ENCODE measurements at regions not wholly inside any gene's neighbourhood (a gene's known extent, or its start where the extent isn't known, plus 50 kb on each side); places are given as distances from the start of the nearest gene placed in this dataset.

- DNase-seq (ENCODE audit: low read depth): no peak
- TF ChIP-seq CTCF (IDR thresholded peaks at IDR 0.05; ENCODE audit: insufficient read depth, low read length, poor library complexity, severe bottlenecking): no peak
- Histone ChIP-seq H3K36me3 (ENCODE audit: control insufficient read depth, insufficient read depth, low read length) (no peaks in the 10 kb centered on the region), H3K27me3 (ENCODE audit: control insufficient read depth, insufficient read depth, low read length) (no peaks in the 10 kb centered on the region), H3K4me3 (ENCODE audit: low read depth, low read length) (no peak overlapping the region)
These were observed 324.5 kb upstream of the UBE2E3 start for GRCh38 chr2:180655842-180656454.

GRCh38 chr2:180655393-180655792 is 325.0 kb upstream of the UBE2E3 start:
- peak; percentile 16 for DNase-seq (ENCODE audit: low read depth)
- TF ChIP-seq CTCF (IDR thresholded peaks at IDR 0.05; ENCODE audit: insufficient read depth, low read length, poor library complexity, severe bottlenecking): no peak
- H3K27me3 ChIP-seq (ENCODE audit: control insufficient read depth, insufficient read depth, low read length): no peaks in the 10 kb centered on the region
- H3K4me3 ChIP-seq (ENCODE audit: low read depth, low read length): no peak overlapping the region
- H3K36me3 ChIP-seq (ENCODE audit: control insufficient read depth, insufficient read depth, low read length): no peaks in the 10 kb centered on the region

GRCh38 chr2:180653481-180653880 is 326.9 kb upstream of the UBE2E3 start:
- DNase-seq (ENCODE audit: low read depth): no peak
- Histone ChIP-seq H3K36me3 (ENCODE audit: control insufficient read depth, insufficient read depth, low read length) (no peaks in the 10 kb centered on the region), H3K27me3 (ENCODE audit: control insufficient read depth, insufficient read depth, low read length) (no peaks in the 10 kb centered on the region), H3K4me3 (ENCODE audit: low read depth, low read length) (no peak overlapping the region)
- no peak for TF ChIP-seq CTCF (IDR thresholded peaks at IDR 0.05; ENCODE audit: insufficient read depth, low read length, poor library complexity, severe bottlenecking)

GRCh38 chr2:180652794-180653193 is 327.6 kb upstream of the UBE2E3 start:
- Histone ChIP-seq H3K36me3 (ENCODE audit: control insufficient read depth, insufficient read depth, low read length) (no peaks in the 10 kb centered on the region), H3K27me3 (ENCODE audit: control insufficient read depth, insufficient read depth, low read length) (no peaks in the 10 kb centered on the region), H3K4me3 (ENCODE audit: low read depth, low read length) (no peak overlapping the region)
- no peak for TF ChIP-seq CTCF (IDR thresholded peaks at IDR 0.05; ENCODE audit: insufficient read depth, low read length, poor library complexity, severe bottlenecking)
- no peak for DNase-seq (ENCODE audit: low read depth)

- no peak for DNase-seq (ENCODE audit: low read depth)
- H3K4me3 ChIP-seq (ENCODE audit: low read depth, low read length): no peak overlapping the region
- no peak for TF ChIP-seq CTCF (IDR thresholded peaks at IDR 0.05; ENCODE audit: insufficient read depth, low read length, poor library complexity, severe bottlenecking)
- no peaks in the 10 kb centered on the region for H3K36me3 ChIP-seq (ENCODE audit: control insufficient read depth, insufficient read depth, low read length)
- H3K27me3 ChIP-seq (ENCODE audit: control insufficient read depth, insufficient read depth, low read length): no peaks in the 10 kb centered on the region
These were observed 328.8 kb upstream of the UBE2E3 start for GRCh38 chr2:180651596-180651995.

- no peak for TF ChIP-seq CTCF (IDR thresholded peaks at IDR 0.05; ENCODE audit: insufficient read depth, low read length, poor library complexity, severe bottlenecking)
- DNase-seq (ENCODE audit: low read depth): no peak
- Histone ChIP-seq H3K36me3 (ENCODE audit: control insufficient read depth, insufficient read depth, low read length) (no peaks in the 10 kb centered on the region), H3K27me3 (ENCODE audit: control insufficient read depth, insufficient read depth, low read length) (no peaks in the 10 kb centered on the region), H3K4me3 (ENCODE audit: low read depth, low read length) (no peak overlapping the region)
These were observed 332.8 kb upstream of the UBE2E3 start for GRCh38 chr2:180647621-180648020.

Data from kidney epithelial cell (primary cell).